ENCODE measurements at regions not wholly inside any gene's neighbourhood (a gene's known extent, or its start where the extent isn't known, plus 50 kb on each side); places are given as distances from the start of the nearest gene placed in this dataset.

GRCh38 chr4:113811359-113811758 lies 49.8 kb upstream of the CAMK2D start:
- TF ChIP-seq CTCF (IDR thresholded peaks at IDR 0.05) (no peak), POLR2A (IDR thresholded peaks at IDR 0.05) (no peak), EP300 (IDR thresholded peaks at IDR 0.05) (no peak)
